ENCODE measurements at regions not wholly inside any gene's neighbourhood (a gene's known extent, or its start where the extent isn't known, plus 50 kb on each side); places are given as distances from the start of the nearest gene placed in this dataset.

DNA sequence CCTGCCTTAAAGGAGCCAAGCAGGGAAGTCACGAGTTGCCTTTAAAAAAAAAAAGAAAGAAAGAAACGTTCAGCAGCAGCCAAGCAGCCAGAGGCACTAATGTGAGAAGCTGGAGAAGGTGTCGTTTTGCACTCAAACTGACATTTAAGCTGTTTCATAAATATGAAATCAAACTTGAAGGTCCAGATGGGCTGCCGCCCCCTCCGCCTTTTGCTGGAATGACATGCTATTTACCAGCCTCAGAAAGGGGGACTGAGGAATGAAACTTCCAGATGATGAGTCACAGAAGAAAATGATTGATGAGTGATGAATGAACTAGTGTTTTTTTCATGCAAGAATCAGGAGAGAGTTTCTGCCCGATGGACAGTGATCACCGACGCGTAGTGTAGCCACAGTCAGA lies 396.8 kb downstream of the IGSF11 start:
- TF ChIP-seq TEAD4 (IDR thresholded peaks at IDR 0.05; ENCODE audit: low read depth, low read length), result no peak
- TF ChIP-seq EP300 (IDR thresholded peaks at IDR 0.05; ENCODE audit: borderline replicate concordance in 1 of 2, low read depth in 2 of 2, low read length in 2 of 2), result no peak
- no peak for TF ChIP-seq BRCA1 (IDR thresholded peaks at IDR 0.05; ENCODE audit: low read depth, low read length)
- no peak for TF ChIP-seq MAFK (IDR thresholded peaks at IDR 0.05; ENCODE audit: low read depth, low read length)
